B cell (primary cell): ENCODE measurements at regions not wholly inside any gene's neighbourhood (a gene's known extent, or its start where the extent isn't known, plus 50 kb on each side); places are given as distances from the start of the nearest gene placed in this dataset.

Source experiments
- ATAC-seq: fragments of 200-7000 bp; cut with Tn5 transposase; one replicate; pipeline ENCODE4 v1.10.0; 2021; ENCODE audit warnings: low read depth, mild to moderate bottlenecking, moderate number of reproducible peaks, moderate library complexity
- CTCF ChIA-PET: fragments of 350-600 bp; sonication (Branson Sonifier 250); formaldehyde crosslinking; loops from one replicate; lab custom pipeline; 2021; ENCODE audit warnings: antibody characterized with exemption, inconsistent platforms; lab: Charles Lee
- POLR2A ChIA-PET: fragments of 350-600 bp; sonication (Branson Sonifier 250); formaldehyde crosslinking; loops from one replicate; lab custom pipeline; 2021; ENCODE audit warnings: antibody characterized with exemption; lab: Charles Lee
- DNase-seq: peaks from one replicate; pipeline ENCODE4 v3.0.0; 2013
- H2AFZ ChIP-seq: 2 replicates; pipeline ENCODE4 v1.6.1; 2012; ENCODE audit warnings: mild to moderate bottlenecking, low read depth, low read length; ENCODE audit not compliant: insufficient read depth, poor library complexity, severe bottlenecking
- H3K27ac ChIP-seq, 2 donors: 1 replicate in 1 of 2; 2 replicates in 1 of 2; pipeline ENCODE4 v1.5.1; 2012 to 2013; ENCODE audit warnings: low read length in 2 of 2, mild to moderate bottlenecking in 2 of 2, moderate library complexity in 1 of 2
- H3K27me3 ChIP-seq, 4 experiments: fragments of 200-600 bp in 1 of 4; sonication (generic) in 1 of 4; replicated peaks in 1 of 4; 1 replicate in 2 of 4; 2 replicates in 2 of 4; pipeline versions ENCODE4 v1.6.1 to v1.7.0; 2013 to 2016; ENCODE audit warnings: low read length in 3 of 4, mild to moderate bottlenecking in 2 of 4, mixed read lengths in 1 of 4, moderate library complexity in 1 of 4; ENCODE audit not compliant: insufficient read depth in 4 of 4, control insufficient read depth in 3 of 4; ENCODE audit errors: control extremely low read depth in 1 of 4
- H3K36me3 ChIP-seq, 2 experiments: replicated peaks in 1 of 2; 1 replicate in 1 of 2; 2 replicates in 1 of 2; pipeline versions ENCODE4 v1.6.1 to v1.7.1; 2013; ENCODE audit warnings: low read length in 1 of 2; ENCODE audit not compliant: insufficient read depth in 2 of 2, control insufficient read depth in 1 of 2; ENCODE audit errors: control extremely low read depth in 1 of 2, extremely low read depth in 1 of 2
- H3K4me1 ChIP-seq, 2 donors: fragments of 200-600 bp in 1 of 2; sonication (generic) in 1 of 2; 1 replicate in 1 of 2; 2 replicates in 1 of 2; pipeline versions ENCODE4 v1.5.1 to v1.6.1; 2013 to 2017; ENCODE audit warnings: low read length in 2 of 2; ENCODE audit not compliant: control insufficient read depth in 2 of 2, insufficient read depth in 2 of 2
- H3K4me2 ChIP-seq: replicated peaks from 2 replicates; pipeline ENCODE3; 2012; ENCODE audit warnings: mild to moderate bottlenecking, low read depth, low read length; ENCODE audit not compliant: poor library complexity, severe bottlenecking
- H3K4me3 ChIP-seq, 5 experiments: fragments of 200-600 bp in 1 of 5; sonication (generic) in 1 of 5; 1 replicate in 3 of 5; 2 replicates in 2 of 5; pipeline versions ENCODE4 v1.5.1 to v1.7.0; 2011 to 2016; ENCODE audit warnings: low read length in 4 of 5, mild to moderate bottlenecking in 4 of 5, low read depth in 2 of 5, control low read depth in 1 of 5, moderate library complexity in 1 of 5; ENCODE audit not compliant: insufficient read depth in 1 of 5; ENCODE audit errors: control extremely low read depth in 1 of 5, extremely low read depth in 1 of 5
- H3K79me2 ChIP-seq: fragments of 200-600 bp; sonication (generic); one replicate; pipeline ENCODE4 v1.6.0; 2016; ENCODE audit warnings: low read length; ENCODE audit not compliant: control insufficient read depth, insufficient read depth
- H3K9ac ChIP-seq: fragments of 200-600 bp; sonication (generic); 2 replicates; pipeline ENCODE4 v1.6.1; 2017; ENCODE audit warnings: mild to moderate bottlenecking, low read length, moderate library complexity
- H3K9me3 ChIP-seq, 3 donors: one replicate each; pipeline versions ENCODE4 v1.6.1 to v1.7.1; 2013; ENCODE audit warnings: low read length in 2 of 3; ENCODE audit not compliant: control insufficient read depth in 2 of 3, insufficient read depth in 1 of 3; ENCODE audit errors: control extremely low read depth in 1 of 3
- H4K20me1 ChIP-seq: 2 replicates; pipeline ENCODE4 v1.6.0; 2012; ENCODE audit warnings: mild to moderate bottlenecking, low read length; ENCODE audit not compliant: insufficient read depth, control insufficient read depth, poor library complexity, severe bottlenecking
- H3K27ac Mint-ChIP-seq: one replicate; pipeline ENCODE4 v1.8.0; 2021; ENCODE audit warnings: mixed read lengths
- H3K27me3 Mint-ChIP-seq: one replicate; pipeline ENCODE4 v1.8.0; 2021; ENCODE audit warnings: mixed read lengths
- H3K4me1 Mint-ChIP-seq: one replicate; pipeline ENCODE4 v1.8.0; 2021; ENCODE audit warnings: mixed read lengths
- H3K4me3 Mint-ChIP-seq: one replicate; pipeline ENCODE4 v1.8.0; 2021; ENCODE audit warnings: mixed read lengths
- H3K9me3 Mint-ChIP-seq: one replicate; pipeline ENCODE4 v1.8.0; 2022; ENCODE audit warnings: mixed read lengths; ENCODE audit not compliant: insufficient read depth
- EZH2 ChIP-seq: IDR thresholded peaks from 2 replicates; pipeline ENCODE4 v1.6.1; 2012; ENCODE audit warnings: borderline replicate concordance, low read depth, mild to moderate bottlenecking, moderate library complexity, low read length; ENCODE audit not compliant: insufficient read depth, poor library complexity, severe bottlenecking
- WGBS: methylation state at CpG from one replicate; pipeline ENCODE4 v1.1.5; 2013; ENCODE audit warnings: missing lambda C conversion rate; ENCODE audit not compliant: insufficient coverage; 5-methylcytosine and 5-hydroxymethylcytosine counted together
- intact Hi-C: fragments of 100-400 bp; cut with micrococcal nuclease; formaldehyde crosslinking; loops from one replicate; pipeline ENCODE4 v1.10.0; 2022
- TF ChIP-seq, protein P1 (sequence below): fragments of 200-600 bp; IDR thresholded peaks from one replicate; pipeline ENCODE4 v1.8.0; 2022; ENCODE audit warnings: antibody characterized with exemption, mild to moderate bottlenecking

DNA sequence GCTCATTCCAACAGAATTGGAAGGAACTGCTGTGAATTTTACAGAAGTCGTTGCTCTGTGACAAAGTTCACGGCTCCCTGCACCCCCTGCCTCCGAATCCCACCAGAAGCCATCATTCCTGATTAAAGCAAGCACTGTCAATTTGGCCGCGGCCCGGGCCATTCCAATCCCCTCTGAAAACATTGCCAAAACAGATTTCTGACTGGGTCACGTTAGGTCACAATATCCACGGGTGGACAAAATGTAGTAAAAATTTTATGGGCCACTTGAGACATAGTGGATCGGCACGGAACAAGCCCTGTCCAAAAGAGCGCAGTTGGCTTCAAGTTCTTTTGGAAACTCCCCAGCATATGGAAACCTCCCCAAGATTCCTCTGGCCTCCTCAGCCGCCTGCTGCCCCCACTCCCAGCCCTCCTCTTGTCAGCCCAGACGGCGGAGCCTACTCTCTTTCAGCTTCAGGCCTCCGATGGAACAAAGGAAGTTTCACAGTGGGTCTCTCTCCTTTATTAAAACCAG lies 67.2 kb upstream of the IFNAR2 start:
- Mint-ChIP-seq H3K9me3 (peaks cover 3% of the 10 kb centered on the region), H3K27ac (no peak overlapping the region), H3K27me3 (peaks cover 40% of the 10 kb centered on the region), H3K4me1 (no peaks in the 10 kb centered on the region), H3K4me3 (no peak overlapping the region)
- Histone ChIP-seq H3K9ac (no peak overlapping the region), H3K79me2 (no peaks in the 10 kb centered on the region), H3K36me3 (no peaks in the 10 kb centered on the region), H3K4me3 (no peak overlapping the region), H3K4me1 (no peaks in the 10 kb centered on the region), H4K20me1 (no peaks in the 10 kb centered on the region), H3K27me3 (peaks cover 0 to 29% (median 12%) of the 10 kb centered on the region in 4 experiments), H3K4me2 (no peak overlapping the region), H3K9me3 (peaks cover 0 to 10% (median 8%) of the 10 kb centered on the region in 3 donors), H2AFZ (no peak overlapping the region), H3K27ac (no peak overlapping the region)
- ChIA-PET POLR2A (no interaction called here), CTCF (no interaction called here)
- DNase-seq (no peak), ATAC-seq (no peak)
- 83% methylated on average over 12 of the region's 15 CpGs for WGBS
- TF ChIP-seq EZH2 = no peak
- intact Hi-C loops = no loop called here

DNA sequence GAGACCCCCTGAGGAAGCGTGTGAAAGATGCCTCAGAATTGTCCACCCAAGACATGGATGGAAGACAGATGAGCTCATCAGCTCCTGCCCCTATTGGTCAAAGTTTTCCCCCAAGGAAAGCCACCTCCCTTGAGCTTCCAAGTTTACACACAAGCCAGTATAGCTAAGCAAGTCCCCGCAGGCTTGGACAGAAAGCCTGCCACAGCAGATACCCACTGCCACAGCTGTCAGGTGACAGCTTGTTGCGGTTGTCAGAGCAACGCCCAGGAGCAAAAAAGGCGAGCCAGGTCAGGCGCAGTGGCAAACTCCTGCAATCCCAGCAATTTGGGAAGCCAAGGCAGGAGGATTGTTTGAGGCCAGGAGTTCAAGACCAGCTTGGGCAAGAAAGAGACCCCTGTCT lies 60.9 kb upstream of the IFNAR2 start:
- Mint-ChIP-seq H3K27ac (no peak overlapping the region), H3K9me3 (peaks cover 2% of the 10 kb centered on the region), H3K4me1 (peaks cover 4% of the 10 kb centered on the region), H3K27me3 (peaks cover 55% of the 10 kb centered on the region), H3K4me3 (no peak overlapping the region)
- Histone ChIP-seq H3K27me3 (peaks cover 0 to 31% (median 6%) of the 10 kb centered on the region in 4 experiments), H3K36me3 (no peaks in the 10 kb centered on the region), H3K9me3 (peaks cover 0 to 10% (median 0%) of the 10 kb centered on the region in 3 donors), H4K20me1 (no peaks in the 10 kb centered on the region), H3K4me3 (no peak overlapping the region), H2AFZ (no peak overlapping the region), H3K9ac (no peak overlapping the region), H3K27ac (no peak overlapping the region), H3K4me2 (no peak overlapping the region), H3K4me1 (no peaks in the 10 kb centered on the region), H3K79me2 (no peaks in the 10 kb centered on the region)
- 85% methylated on average over 6 of the region's 6 CpGs for WGBS
- POLR2A ChIA-PET = no interaction called here
- ATAC-seq = no peak
- no peak for DNase-seq
- TF ChIP-seq, protein P1, sequence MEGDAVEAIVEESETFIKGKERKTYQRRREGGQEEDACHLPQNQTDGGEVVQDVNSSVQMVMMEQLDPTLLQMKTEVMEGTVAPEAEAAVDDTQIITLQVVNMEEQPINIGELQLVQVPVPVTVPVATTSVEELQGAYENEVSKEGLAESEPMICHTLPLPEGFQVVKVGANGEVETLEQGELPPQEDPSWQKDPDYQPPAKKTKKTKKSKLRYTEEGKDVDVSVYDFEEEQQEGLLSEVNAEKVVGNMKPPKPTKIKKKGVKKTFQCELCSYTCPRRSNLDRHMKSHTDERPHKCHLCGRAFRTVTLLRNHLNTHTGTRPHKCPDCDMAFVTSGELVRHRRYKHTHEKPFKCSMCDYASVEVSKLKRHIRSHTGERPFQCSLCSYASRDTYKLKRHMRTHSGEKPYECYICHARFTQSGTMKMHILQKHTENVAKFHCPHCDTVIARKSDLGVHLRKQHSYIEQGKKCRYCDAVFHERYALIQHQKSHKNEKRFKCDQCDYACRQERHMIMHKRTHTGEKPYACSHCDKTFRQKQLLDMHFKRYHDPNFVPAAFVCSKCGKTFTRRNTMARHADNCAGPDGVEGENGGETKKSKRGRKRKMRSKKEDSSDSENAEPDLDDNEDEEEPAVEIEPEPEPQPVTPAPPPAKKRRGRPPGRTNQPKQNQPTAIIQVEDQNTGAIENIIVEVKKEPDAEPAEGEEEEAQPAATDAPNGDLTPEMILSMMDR = no peak
- no peak for TF ChIP-seq EZH2
- CTCF ChIA-PET = no interaction called here
- intact Hi-C loops = no loop called here
